Esophagus mucosa (tissue), 1 donor: ENCODE measurements at regions not wholly inside any gene's neighbourhood (a gene's known extent, or its start where the extent isn't known, plus 50 kb on each side); places are given as distances from the start of the nearest gene placed in this dataset.

Source experiments
- ATAC-seq: fragments of 200-7000 bp; cut with Tn5 transposase; one replicate; pipeline ENCODE4 v1.9.1; 2020
- donor health status: DM: yes; HTN: yes; CAD: no.

DNA sequence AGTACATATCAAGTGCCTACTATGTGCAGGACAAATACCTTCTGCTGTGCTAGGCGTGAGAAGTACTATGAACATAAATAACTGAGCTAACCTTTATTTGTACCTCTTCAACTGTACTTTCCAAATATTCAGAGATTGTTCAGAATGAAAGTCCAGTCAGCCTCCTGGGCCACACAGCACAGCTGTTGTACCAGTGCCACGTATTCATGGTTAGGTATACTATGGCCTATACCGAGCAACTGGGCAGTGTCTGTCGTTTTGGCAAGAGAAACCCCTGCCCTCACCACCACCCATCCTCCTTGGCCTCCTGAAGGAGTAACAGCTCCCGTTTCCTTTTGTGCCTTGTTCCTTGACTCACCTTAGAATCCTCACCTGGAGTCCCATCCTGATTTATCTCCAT lies 53.0 kb downstream of the RASSF10 start:
- no peak for ATAC-seq

DNA sequence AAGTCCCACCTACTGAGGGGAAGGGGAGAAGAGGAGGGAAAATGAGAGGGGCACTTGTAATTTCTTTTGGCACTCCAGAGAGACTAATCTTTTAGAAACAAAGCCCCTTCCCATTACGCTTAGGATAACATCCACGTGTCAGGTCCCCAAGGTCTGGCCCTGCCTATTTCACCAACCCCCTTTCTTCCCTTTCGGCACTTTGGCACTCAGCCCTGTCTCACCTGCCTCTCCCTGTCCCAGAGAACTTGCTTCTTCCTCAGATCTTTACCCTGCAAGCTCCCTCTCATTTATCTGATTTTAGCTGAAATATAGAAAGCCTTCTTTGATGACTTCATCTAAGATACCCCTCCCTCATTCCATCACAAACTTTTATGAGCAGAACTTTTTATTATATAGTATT lies 55.5 kb downstream of the RASSF10 start:
- ATAC-seq = peak; percentile 49

DNA sequence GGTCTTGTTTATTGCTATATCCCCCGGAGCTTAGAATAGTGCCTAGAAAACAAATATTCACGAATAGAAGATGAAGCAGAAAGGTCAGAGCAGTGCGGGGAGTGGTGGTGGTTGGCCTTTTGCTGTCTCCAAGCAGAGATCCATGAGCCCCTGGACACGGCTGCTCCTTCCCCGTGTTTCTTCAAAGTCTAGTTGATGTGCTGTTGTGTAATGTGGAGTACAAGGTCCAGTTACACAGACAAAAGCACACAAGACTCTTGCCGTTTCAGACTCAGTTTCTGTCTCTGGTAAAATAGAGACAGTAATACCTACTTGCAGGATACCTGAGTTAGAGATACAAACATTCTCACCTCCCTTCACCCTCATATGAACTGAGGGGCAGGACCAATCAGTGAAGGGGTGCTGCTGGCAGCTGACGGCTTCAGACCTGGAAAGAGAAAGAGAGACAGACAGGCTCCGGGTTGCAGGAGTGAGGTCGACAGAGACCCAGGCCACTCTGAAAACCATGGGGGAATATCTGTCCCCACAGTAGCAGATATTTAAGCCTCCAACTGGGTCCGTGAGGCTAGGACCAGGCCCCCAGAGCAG lies 56.2 kb downstream of the RASSF10 start:
- no peak for ATAC-seq

DNA sequence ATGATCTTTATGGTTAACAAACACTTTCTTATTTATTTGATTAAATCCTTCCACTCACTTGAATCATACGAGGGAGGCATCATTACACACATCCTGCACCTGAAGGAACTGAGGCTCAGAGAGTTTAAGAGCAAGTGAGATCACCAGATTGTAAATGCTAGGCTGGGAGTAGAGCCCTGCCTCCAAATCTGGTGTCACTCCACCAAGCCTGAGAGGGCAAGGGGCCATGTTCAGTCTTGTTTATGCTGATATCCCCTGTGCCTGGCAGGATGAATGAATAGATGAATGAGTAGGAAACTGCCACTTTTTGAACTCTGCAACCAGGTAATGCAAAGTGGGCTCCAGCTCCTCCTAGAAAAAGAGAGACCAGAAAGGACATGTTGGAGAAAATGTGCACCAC lies 59.1 kb downstream of the RASSF10 start:
- no peak for ATAC-seq

DNA sequence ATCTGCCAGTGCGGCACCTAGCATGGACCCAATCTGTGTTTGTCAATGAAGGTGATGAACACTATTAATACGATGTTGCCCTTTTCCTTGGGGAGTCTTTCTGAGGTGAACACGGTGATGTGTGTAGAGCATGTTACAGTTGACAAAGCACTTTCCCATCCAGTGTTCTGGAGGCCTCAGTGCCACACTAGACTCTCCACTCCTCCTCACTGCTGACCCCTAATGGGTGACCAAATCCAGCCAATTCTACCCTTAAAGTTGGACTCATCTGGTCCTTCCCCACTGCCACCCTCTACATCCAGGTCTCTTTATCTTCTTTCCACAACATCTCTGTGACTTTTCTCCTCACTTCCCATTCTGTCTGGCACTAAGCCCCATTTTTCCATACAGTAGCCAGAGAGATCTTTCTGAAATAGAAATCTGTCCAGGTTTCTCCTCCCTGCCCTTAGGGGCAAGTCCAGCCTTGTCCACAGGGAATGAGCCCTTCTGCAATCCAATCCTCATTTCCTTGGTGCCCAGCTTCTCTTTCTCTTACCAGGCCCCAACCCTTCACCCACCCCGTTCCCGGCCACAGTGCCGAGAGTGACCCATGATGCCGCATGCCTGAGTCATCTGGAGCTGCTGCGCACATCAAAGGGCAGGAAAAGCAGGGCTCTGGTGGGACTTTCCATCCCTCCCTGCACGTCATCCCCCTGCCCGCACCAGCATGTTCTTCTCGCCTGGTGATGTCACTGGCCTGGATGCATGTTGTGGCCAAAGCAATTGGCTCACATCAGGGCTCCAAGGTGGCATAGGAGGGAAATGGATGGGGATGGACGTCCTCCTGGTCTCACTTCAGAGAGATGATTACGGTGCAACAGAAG lies 64.2 kb downstream of the RASSF10 start:
- ATAC-seq = peak; percentile 87

DNA sequence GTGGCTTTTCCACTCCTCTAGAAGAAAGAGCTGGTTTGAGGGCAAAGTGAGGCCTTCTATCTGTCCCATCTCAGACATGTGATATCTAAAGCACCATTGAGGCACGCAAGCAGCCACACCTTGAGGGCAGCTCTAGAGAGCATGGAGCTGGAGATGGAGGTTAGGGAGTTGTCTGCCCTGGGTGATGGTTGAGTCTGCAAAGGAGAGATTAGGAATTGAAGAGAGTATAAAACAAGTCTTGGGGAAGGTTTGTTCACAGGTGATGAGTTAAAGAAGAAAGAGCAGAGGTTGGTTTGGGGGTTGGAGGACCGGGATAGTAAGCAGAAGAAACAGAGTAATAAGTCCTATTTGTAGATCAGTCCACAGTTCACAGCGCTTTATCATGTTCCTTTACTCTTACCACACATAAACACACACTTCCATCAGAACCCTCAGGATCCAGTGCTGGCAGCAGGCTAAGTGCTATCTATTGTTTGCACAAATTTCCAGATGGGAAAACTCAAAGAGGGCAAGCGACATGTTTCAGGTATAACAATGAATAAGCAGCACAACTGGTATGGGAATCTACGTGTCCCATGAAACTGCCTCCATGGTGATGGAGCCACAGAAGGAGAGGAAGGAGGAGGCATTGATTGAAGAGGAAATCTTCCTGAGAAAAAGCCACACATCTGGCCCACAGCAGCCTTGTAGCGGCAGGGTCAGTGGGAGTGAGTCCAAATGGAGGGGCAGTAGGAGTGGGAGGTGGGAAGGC lies 65.8 kb downstream of the RASSF10 start:
- no peak for ATAC-seq

DNA sequence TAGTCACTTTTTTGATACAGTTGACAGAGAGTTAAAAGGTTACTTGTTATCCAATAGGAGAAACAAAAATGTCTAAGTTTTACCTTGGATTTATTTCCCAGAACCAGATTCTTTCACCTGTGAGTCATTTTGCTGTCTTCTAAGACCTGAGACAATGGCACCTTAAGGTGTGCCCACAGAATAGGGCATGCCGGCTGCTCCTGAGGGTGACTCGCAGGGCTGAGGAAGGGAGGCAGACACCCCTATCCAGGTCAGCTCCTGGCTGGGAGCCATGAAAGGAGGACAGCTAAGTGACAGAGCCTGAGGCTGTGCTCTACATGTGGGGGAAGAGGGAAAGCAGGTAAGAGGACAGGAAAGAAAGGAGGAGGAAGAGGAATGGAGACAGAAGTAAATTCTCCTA lies 67.8 kb downstream of the RASSF10 start:
- ATAC-seq = peak; percentile 91

DNA sequence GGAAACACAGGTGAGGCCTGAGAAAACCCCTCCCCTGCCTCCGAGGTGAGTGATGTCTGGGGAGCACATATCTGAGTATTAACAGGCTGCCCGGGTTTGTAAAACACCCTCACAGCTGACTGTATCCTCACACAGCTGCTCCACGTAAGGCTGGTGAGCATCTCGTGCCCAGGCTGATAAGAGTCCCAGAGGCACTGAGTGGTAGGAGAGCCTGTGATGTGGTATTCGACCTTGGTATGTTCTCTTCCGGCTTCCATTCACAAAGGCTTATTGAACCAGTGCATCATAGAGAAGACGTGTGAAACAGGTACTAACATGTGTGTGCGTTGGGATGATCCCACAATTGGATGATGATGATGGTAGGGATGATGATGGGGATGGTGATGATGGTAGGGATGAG lies 71.7 kb downstream of the RASSF10 start:
- no peak for ATAC-seq

DNA sequence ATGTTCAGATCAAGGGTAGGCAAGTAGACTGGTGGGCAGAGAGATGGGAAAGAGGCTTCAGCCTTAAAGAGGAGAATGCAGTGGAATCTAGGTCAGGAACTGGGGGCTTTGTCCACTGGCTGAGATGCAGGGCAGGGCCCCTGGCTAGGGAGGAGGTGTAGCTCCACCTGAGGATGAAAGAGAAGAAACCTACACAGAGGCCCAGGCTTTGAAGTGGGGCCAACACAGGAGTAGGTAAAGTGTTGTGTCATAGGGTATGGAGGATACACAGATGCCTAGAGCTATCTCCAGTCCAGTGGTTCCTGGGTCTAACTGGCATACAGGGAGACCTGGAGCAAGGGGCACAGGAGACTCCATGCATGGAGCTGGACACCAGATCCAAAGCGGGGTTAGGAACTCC lies 73.5 kb downstream of the RASSF10 start:
- no peak for ATAC-seq

DNA sequence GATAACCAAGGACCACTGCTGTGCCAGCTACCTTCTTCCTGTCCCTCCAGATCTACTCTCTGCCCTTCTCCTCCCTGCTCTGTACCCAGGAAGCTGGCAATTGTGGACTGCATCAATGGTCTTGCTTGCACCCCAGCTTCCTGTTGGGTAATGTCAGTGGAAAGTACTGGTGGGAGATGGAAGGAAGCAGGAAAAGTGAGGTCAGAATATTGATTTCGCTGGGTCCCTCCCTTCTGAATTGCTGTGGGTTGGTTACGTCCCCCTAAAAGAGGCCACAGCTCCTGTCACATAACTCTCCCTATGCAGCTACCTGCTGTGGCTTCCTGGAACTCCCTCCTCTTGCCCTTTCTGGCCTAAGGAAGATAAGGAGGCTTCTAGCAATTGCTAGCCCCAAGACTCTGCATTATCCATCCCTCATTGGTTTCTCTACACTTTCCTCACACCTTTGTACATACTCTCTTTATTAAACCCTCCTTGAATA lies 81.2 kb downstream of the RASSF10 start:
- no peak for ATAC-seq

DNA sequence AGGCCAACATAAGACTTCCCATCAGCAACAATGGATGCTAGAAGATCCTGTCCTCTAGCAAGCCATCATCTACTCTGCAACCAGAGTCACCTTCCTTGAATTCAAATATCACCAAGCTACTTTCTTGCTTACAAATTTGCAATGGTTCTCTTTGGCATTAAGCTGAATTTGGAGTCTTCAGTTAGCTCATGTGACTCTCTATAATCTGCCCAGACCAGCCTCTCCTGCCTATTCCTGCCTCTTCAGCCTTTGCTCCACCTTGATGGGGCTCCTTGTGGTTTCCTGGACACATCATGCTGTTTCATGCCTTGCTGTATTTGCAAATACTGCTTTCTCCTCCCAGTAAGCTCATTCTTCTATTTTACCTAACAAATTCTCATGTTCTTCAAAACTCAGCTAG lies 82.3 kb downstream of the RASSF10 start:
- ATAC-seq = peak; percentile 97

DNA sequence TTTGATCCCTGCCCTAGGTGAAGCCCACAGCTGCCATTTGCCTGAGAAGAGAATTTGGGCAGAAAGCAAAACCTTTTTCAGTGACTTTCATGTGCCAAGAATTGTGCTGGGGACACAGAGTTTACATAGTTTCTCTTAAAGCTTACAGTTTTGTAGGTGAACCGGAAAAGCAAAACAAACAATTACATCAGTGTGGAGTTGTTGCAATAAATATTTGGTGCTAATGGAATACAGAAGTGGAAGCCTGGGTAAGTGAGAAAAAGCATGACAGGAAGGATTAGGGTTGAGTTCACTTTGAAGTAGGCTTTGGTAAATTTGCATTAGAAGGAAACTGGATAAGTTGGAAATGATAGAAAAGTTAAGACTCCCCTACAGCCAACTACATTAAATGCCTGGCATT lies 82.7 kb downstream of the RASSF10 start:
- peak; percentile 84 for ATAC-seq

DNA sequence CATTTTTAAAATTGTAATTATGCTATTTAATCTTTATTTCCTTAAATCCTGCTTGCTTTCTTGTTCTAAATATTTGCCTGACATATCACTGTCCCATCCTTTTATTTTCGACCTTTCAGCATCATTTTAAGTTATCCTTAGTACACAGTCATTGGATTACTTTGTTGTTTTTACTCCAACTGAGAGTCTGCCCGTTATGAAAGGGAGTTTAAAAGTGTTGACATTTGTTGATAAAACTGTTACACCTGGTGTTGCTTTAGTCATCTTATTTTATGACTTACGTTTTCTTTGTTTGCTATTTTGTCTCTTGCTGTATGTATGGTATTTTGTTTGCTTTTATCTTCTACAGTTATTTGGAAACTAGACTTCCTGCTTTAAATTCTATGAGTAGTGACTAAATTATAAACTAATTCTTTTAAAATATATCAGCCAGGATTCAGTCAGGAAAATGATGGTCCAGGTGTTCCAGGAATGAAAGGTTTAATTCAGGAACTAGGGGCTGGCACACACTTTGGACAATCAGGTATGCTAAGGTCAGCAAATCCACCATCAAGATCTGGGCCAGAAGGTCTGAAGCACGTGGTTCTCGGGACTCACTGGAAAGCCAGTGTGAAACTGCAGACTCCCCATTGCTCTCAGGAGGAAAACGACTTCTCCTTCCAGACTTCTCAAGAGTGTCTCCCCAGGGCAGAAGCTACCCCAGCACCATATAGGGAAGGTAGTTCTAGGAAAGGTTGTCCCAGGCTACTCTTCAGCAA lies 86.0 kb downstream of the RASSF10 start:
- ATAC-seq = no peak

DNA sequence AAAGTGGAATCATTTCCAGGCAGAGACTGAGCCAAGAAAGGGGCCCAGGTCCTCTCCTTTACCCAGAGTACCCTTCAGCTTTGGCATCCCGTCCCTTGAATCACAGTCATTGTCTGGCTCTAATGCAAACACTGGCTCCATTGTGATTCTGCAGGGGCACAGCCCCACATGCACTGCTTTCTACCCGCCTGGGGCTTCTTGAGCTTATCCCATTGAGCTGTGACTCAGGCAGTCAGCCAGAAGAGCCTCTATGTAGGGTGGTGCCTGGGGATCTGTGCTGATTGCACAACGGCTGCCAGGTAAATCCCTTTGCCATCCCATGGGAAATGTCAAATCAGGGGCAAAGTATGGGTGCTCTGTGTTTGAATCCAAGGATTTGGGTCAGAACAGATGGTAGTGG lies 88.9 kb downstream of the RASSF10 start:
- peak; percentile 98 for ATAC-seq

DNA sequence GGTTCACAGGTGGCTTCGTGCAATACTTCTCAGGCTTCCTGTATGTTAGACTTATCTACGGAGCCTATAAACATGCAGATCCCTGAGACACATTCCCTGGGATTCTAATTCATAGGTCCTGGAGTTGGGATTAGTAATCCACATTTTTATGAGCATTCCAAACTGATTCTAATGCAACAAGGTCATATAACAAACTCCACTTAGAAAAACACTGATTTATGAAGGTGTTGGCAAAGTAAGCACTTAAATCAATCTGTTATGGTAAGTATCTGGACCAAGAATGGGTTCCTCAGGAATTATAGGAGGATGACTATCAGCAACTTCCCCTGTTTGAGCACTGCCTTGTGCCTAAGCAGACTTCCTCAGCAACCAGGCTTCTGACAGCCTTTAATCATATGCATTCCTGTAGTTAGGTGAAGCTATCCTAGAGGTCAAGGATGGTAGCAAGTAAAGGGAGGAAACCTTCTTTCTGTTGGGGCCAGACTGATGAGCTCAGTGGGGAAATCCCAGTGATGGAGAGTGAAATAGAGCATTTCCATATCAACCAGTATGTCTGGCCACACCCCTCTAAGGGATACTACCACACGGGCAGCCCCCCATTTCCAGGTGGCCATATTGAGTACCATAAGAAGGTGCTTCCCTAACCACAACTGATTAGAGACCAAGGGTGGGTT lies 89.6 kb downstream of the RASSF10 start:
- peak; percentile 59 for ATAC-seq

DNA sequence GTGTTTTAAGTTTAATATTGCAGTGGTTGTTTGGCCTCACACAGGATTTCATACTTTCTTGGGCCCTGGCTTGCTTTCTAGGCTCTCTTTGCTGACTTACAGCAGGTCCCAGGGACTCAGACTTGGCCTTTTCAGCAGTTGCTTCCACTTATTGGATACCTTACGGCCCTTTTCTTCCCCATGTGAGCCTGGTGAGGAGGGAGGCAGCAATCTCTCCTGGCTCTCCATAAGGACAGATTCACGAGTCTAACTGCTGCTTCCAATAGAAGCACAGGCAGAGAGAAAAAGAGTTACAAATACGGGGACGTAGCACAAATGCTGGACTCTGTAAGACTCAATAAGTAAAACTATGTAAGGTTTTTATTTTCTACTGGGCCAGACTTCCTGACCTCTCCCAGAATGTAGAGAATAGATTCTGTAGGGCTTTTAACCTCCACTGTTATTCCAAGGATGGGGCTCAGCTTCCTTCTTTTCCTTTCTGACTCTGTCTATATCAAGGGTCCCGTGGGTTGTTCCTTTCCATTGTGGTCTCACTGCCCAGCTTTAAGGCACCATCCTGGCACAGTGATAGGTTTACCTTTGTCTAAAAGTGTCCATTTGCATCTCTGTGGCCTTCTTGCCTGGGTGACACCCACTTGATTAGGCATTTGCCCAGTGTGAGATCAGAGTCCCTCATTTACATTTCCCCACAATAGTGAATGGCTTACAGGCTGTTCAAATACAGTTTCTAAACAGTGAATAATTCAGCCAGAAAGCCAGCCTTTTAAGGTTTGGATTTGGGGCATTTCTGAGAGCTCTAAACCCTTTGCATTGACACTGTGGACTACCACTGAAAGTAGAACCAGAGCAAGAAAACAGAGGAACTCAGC lies 92.8 kb downstream of the RASSF10 start:
- no peak for ATAC-seq

DNA sequence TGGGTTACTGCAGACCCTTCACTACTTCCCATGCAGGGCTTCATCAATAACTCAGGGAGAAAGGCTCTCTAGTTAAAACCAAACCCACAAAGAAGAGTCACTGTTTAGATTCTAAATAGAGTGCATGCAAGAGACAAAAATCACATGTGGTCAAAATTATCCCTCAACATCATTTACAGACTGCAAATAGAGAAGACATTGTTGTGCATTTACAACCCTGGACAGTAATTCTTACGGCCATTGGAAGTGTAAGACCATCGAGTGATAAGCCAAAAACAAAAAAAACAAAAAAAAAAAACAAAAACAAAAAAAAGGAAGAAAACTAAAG lies 93.4 kb downstream of the RASSF10 start:
- ATAC-seq = no peak

DNA sequence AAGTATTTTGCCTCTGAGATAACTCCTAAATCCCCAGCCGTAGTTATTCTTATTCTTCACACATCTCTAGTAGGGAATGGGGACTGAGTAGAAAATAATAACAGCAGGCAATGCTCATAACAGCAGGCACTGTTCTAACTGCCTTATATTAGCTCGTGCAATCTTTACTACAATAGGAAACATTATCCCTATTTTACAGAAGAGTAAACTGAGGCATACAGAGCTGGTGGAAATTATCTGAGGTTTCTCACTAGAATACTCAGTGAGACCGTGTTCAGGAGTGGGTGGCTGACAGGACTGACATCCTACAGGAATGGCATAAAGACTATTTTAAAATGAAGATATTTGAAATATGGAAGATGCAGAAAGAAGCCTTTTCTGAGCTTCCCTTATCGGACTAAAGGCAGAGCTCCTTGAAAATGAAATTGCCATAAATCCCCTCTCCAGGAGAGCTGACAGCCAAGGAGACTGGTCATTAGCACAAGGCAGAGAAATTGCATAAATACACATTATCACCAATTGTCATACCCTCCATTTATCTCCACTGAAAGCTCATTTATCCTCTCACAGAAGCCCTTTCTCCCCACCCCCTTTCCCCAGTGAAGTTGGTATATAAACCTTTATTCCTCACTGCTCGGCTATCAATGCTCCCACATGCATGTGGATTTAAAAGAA lies 93.9 kb downstream of the RASSF10 start:
- no peak for ATAC-seq

DNA sequence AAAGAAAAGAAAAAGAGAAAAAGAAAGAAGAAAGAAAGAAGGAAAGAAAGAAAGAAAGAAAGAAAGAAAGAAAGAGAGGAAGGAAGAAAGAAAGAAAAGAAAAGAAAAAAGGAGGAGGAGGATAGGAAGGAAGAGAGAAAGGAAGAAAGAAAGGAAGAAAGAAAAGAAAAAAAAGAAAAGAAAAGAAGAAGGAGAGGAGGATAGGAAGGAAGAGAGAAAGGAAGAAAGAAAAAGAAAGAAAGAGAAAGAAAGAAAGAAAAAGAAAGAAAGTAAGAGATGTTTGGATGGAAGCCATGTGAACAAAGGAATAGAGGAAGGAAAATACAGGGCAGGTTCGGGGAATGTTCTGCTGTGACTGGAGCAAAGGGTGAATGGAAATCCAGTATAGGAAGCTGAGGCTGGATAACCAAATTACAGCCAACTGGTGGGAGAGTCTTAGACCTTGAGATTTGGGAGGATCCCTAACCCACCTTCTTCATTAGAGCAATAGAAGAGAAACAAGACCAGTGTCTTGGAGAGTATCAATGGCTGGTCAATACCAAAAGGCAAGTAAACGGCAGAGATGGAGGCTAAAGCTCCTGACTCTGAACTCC lies 94.9 kb downstream of the RASSF10 start:
- ATAC-seq = no peak

DNA sequence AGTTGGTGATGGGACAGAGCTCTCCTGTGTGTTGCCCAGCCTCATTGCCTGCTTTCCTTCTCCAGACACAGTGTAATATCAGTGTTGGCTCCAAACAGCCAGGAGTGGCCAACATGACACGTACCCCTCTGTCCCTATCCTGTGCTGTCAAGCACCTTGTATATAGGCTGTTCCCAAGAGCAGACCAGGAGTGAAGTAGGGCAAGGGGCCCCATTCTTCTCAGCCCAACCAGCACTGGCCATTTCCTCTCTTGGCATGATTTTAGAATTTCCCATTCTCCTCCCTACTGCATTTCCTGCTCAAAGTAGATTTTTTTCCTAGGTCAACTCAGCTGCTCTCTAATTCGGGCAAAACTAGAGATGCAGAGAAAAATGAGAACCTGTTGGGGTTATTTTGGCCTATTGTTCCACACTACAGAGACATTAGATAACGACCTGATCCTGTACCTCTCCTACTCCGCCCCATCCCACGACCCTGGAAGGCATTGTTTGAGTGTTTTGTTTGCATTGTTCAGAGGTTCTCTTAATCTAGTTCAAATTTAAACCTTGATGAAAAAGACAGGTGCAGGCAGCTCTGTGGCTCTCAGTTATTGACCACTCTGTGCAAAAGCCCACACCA lies 95.6 kb downstream of the RASSF10 start:
- ATAC-seq = peak; percentile 39
